ENCODE measurements at regions not wholly inside any gene's neighbourhood (a gene's known extent, or its start where the extent isn't known, plus 50 kb on each side); places are given as distances from the start of the nearest gene placed in this dataset.

DNA sequence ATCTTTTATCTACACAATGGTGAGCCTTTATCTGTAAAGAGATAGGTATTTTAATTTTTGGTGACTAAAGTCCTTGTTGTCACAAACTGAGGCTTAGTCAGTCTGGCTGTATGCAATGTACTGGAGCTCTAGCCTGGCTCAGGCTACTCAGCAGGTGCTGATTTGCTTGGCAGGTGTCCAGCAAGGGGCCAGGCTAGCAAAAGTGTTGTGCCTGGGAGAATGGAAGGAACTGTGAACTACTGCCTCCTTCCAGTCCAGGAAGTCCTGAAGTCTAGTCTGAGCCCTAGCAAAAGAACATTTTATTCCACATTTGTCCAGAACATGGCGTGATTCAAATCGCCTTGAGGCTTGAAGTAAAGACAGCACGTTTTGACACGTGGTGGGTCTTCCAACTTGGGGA is 260.5 kb downstream of the CCDC85A start:
- no peak for DNase-seq

GRCh38 chr2:56448403-56449001 is 264.7 kb downstream of the CCDC85A start:
- DNase-seq: peak; percentile 24

DNA sequence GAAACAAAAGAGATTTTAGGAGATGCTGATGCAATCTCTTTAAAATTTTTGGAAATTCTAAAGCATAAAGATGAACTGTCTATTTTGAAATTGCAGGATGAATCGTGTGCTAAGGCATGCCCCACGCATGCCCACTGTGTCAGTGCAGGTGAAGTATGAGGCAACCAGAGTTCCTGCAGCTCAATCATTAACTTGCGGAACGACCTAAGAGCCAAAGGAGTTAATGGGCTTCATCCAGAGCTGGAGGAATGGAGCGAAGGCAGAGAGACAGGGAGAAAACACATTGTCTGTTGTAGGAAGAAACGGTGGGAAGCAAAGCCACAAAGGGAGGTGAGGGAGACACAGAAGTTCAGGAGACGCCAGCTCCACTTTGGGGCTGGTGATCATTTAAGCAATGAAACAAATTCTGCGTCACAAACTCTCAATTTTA is 265.2 kb downstream of the CCDC85A start:
- DNase-seq: peak; percentile 31

DNA sequence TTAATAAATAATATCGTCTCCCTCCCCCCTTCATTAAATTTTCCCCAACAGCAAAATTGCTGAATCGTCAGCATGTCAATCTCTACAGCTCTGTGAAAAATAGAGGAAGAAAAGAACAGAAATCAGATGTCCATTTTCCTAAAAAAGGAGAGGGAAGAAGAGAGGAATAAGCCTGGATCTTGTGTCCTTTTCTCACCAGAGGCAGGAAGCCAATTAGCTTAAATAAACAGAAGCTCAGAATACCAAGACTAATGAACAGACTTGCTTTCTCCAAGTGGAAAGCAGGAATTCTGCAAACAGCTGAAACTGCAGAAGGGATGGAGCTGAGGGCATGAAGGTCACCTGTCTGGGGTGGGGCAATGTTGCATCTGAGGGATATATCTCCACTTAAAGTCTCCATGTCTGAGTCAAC is 265.7 kb downstream of the CCDC85A start:
- no peak for DNase-seq

DNA sequence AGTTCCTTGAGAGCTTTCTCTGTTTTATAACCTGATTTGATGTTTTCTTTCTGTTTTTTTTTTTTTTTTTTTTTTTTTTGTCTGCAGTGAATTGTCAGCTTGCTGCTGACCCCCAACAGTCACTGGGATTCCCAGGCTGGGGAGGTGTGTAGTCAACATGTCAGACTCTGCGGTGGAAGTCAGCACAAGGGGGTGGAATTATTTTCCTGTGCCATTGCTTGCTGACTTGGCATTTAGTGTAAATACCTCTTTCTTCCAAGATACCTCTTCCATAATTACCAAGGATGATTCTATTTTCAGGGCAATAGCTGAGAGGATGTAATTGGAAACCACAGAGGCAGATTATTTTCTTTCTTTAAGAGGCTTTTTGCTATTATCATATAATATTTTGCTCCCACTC is 266.3 kb downstream of the CCDC85A start:
- DNase-seq: no peak

DNA sequence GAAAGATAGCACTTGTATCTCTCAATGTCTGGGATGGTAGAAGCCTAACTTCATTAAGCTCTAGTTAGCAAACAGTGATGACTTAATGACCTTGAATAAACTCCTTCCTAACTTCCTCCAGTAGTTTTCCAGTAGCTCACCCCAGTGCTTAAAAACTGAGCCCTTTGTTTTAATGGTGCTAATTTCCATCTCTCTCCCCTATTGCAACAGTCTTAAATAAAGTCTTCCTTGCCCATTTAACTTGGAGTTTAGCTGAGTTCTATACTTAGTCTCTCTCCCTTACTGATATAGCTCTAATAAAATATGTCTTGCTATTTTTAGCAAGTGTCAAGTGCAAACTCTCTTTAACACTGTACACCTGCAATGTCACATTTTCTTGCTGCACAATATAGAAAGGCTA is 267.0 kb downstream of the CCDC85A start:
- DNase-seq: no peak

- no peak for DNase-seq
Observed at GRCh38 chr2:56455642-56456041, 271.9 kb downstream of the CCDC85A start.

GRCh38 chr2:56456791-56457190 is 273.0 kb downstream of the CCDC85A start:
- no peak for DNase-seq

- no peak for DNase-seq
Observed at GRCh38 chr2:56460508-56460907, 276.7 kb downstream of the CCDC85A start.

GRCh38 chr2:56464066-56464465 is 280.3 kb downstream of the CCDC85A start:
- no peak for DNase-seq

DNA sequence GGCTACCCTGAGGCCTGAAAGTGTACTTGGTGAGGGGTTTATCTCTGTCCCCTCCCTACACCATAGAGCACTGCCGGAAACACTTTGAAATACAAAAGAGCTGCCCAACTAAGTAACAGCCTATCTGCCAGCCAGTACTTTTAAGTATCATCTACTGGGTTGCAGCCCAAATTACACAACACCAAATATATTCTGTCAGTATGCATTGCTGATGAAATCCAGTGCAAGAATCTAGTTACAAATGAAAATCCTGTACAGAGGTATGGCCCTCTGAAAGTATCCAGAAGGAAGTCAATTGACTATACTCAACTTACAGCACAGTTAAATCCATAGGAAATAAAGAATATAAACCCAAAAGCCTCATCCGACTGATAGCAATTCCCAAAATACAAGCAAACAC is 280.8 kb downstream of the CCDC85A start:
- no peak for DNase-seq

GRCh38 chr2:56465491-56465890 is 281.7 kb downstream of the CCDC85A start:
- DNase-seq: no peak

DNA sequence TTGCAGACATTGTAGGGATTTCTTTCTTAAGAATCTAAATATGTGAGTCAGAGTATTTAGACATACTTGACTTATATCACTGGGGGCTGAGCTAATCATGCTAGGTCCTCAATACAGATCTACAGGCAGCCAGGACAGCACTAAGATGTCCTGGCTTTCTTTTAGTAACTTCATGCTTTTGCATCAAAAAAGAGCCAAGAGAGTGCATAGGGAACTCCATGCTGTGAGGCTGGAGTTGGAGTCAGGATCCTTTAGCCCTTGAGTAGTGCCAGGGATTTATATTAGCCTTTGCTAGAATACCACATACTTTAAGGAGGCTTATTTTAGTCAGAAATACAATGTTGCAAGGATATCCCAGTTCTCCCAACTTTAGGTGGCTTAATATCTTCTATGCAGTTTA is 289.7 kb downstream of the CCDC85A start:
- DNase-seq: no peak

DNA sequence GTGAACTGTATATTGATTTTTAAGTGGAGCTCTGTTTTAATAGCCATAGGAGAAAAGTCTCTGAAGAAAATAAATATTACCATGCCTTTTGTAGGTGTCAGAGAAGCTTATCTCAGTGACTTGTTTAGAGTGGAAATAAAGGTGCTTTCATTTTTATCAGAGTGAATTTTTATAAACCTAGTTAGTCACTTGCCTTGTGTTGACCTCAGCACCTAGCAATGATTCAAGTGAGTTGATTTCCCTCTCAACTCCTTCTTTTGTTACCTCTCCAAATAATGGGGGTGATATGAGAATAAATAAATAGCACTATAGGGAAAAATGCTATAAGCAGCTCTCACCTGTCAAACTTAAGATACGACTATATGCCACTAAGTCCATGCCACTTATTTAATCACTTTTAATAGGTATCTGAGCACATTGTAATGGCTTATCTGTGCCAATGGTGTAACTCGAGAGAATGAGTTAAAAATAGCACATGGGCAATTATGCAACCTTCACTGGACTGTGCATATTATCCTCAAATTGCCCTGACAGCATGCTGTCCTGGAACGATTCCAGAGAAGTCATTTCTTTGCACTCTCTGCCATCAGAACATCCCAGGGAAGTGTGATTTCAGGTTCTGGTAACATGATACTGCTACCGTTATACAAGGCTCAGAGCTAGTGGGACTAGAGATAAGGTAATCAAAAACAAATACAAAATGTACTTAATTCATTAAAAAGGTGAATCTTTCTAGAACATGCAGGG is 290.8 kb downstream of the CCDC85A start:
- DNase-seq: peak; percentile 16

- no peak for DNase-seq
Observed at GRCh38 chr2:56475191-56475590, 291.4 kb downstream of the CCDC85A start.

DNA sequence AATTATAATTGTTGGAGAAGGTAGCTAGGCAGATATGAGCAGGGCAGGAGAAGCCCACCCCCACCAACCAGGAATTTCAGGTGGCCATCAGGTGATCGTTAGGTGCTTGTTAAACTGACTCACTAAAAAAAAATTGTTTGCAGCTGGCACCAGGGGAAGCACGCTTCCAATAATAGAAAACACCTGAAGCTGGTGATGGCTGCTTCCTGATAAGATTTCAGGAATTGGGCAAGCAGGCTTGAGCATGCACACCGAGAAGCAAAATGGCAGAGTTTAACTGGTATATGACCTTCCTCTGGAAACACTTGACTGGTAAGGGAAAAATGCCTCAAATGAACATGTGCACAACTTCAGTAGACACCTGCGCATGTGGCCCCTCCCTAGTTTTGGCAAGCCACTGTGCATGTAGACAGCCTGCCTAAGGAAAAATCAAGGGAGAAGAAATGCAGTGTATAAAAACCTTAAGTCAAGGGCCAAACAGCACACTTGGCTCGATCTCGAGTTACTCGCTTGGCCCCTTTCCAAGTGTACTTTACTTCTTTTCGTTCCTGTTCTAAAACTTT is 292.8 kb downstream of the CCDC85A start:
- no peak for DNase-seq

GRCh38 chr2:56478027-56478426 is 294.2 kb downstream of the CCDC85A start:
- DNase-seq: no peak

DNA sequence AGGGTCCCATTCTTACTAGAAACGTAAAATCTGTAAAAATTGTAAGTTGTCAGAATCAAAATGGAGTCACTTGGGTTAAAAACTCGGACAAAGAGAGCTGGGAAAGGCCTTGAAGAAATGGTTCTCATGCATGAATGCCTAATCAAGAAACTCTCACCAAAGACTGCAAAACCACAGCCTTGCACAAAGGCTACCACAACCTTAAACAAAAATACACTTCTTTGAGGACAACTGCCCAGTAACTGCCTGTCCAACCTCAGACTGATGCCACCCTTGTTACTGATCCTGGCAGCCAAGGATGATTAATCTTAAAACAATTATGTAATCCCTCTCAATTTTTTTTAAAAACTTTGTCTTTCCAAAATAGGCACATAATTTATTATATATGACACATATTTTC is 299.3 kb downstream of the CCDC85A start:
- DNase-seq: no peak

GRCh38 chr2:56484906-56485305 is 301.1 kb downstream of the CCDC85A start:
- DNase-seq: no peak

DNA sequence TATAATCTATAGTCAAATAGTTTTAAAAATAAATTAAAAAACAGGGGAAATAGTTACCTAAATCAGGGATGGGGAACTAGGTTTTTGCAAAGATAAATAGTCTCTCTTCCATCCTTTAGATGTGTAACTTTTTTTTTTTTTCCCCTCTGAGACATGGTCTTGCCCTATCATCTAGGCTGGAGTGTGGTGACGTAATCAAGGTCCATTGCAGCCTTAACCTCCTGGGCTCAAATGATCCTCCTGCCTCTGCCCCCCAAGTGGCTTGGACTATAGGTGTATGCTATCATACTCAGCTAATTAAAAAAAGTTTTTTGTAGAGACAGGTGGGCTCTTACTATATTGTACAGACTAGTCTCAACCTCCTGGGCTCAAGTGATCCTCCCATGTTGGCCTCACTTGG is 316.5 kb downstream of the CCDC85A start:
- no peak for DNase-seq

DNA sequence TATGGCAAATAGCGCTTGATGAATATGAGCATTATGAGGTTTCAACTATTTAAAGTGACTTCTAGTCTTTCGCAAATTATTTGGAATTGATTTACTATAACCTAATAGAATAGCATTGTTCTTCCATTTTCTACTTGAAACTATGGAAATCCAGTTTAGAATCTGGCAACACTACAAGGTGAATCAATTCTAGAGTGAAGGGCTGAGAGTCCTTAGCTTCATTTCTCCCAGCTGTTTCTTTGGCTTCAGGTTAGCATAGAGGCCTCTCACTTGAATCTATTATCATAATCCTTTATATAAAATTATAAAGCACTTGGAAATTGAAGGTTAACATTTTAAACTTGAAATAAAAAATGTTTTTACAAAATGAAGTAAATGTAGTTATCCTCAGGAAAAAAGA is 318.8 kb downstream of the CCDC85A start:
- DNase-seq: no peak

- DNase-seq: no peak
Observed at GRCh38 chr2:56505885-56506284, 322.1 kb downstream of the CCDC85A start.

- no peak for DNase-seq
Observed at GRCh38 chr2:56508662-56509061, 324.9 kb downstream of the CCDC85A start.

DNA sequence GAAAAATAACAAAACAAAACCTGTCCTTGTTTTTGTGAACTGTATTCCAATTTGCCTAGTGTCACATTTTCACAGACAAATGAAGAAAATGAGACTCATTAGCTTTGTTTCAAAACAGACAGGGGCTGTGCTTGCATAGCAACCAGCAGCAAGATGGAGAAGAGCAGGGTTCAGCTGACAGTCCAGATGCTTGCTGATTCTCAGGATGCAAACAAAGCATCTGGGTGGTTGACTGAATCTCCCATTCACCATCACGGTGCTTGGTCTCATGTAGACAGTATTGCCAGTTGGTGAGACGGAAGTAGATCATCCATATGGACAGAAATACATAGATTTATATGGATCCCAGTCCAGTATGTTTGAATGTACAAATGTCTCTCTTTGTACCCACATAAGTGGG is 326.8 kb downstream of the CCDC85A start:
- DNase-seq: no peak

DNA sequence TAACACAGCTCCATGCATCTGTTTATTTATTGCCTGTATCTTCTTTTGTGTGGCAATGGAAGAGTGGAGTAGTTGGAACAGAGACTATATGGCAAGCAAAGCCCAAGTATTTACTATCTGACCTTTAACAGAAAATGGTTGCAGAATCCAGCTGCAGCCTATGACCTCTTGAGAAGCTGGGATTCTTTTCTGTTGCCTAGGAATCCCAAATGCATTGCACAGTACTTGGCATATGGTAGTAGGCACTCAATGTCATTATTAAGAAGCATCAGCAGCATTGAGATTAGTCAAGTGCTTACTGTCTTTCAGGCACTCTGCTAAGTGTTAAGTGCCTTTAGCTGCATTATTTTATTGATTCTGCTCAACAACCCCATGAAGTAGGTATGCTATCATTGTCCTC is 331.6 kb downstream of the CCDC85A start:
- no peak for DNase-seq

All from retina (tissue), 1 donor.